Activated B cell treated with CpG ODN at 0.5 μM for 24 hours (primary cell): ENCODE measurements at regions not wholly inside any gene's neighbourhood (a gene's known extent, or its start where the extent isn't known, plus 50 kb on each side); places are given as distances from the start of the nearest gene placed in this dataset.

Source experiments
- ATAC-seq: fragments of 200-7000 bp; cut with Tn5 transposase; one replicate; pipeline ENCODE4 v1.10.0; 2021; ENCODE audit warnings: low read depth, mild to moderate bottlenecking, moderate library complexity
- CTCF ChIA-PET: fragments of 350-600 bp; sonication (Branson Sonifier 250); formaldehyde crosslinking; loops from one replicate; lab custom pipeline; 2021; ENCODE audit warnings: antibody characterized with exemption; lab: Charles Lee
- POLR2A ChIA-PET: fragments of 350-600 bp; sonication (Branson Sonifier 250); formaldehyde crosslinking; loops from one replicate; lab custom pipeline; 2021; ENCODE audit warnings: antibody characterized with exemption; lab: Charles Lee
- DNase-seq: peaks from one replicate; pipeline ENCODE4 v3.0.0; 2022
- H3K27ac Mint-ChIP-seq: one replicate; pipeline ENCODE4 v1.8.0; 2020; ENCODE audit warnings: mixed read lengths
- H3K27me3 Mint-ChIP-seq: one replicate; pipeline ENCODE4 v1.8.0; 2021; ENCODE audit warnings: mixed read lengths
- H3K36me3 Mint-ChIP-seq: one replicate; pipeline ENCODE4 v1.8.0; 2021; ENCODE audit warnings: low read depth, mixed read lengths
- H3K4me1 Mint-ChIP-seq: one replicate; pipeline ENCODE4 v1.8.0; 2021; ENCODE audit warnings: mixed read lengths
- H3K4me3 Mint-ChIP-seq: one replicate; pipeline ENCODE4 v1.8.0; 2020; ENCODE audit warnings: mild to moderate bottlenecking, mixed read lengths
- H3K9me3 Mint-ChIP-seq: one replicate; pipeline ENCODE4 v1.8.0; 2020; ENCODE audit warnings: mixed read lengths
- intact Hi-C: fragments of 100-400 bp; cut with micrococcal nuclease; formaldehyde crosslinking; loops from one replicate; pipeline ENCODE4 v1.15.1; 2024
- TF ChIP-seq, protein P1 (sequence below): fragments of 200-600 bp; IDR thresholded peaks from one replicate; pipeline ENCODE4 v1.8.0; 2022; ENCODE audit warnings: antibody characterized with exemption, mild to moderate bottlenecking

DNA sequence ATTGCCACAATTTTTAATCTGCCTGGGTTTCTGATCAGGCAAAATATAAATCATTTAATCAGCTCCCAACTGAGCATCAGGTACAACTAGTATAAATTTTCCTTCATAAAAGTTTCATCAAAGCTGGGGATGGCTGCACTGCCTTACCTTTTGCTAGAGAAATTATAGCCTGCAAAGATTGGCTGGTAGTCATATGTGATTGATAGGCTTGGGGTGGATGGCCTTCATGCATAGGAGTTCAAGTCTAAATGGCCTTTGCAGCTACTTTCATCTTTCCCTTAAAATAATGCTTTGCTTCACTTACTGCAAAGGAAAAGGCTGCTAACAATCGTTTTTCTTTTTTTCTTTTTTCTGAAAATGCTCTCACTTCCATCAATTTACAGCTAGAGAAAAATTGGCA lies 739.7 kb downstream of the CENPC start:
- ATAC-seq (no peak), DNase-seq (no peak)
- TF ChIP-seq, protein P1, sequence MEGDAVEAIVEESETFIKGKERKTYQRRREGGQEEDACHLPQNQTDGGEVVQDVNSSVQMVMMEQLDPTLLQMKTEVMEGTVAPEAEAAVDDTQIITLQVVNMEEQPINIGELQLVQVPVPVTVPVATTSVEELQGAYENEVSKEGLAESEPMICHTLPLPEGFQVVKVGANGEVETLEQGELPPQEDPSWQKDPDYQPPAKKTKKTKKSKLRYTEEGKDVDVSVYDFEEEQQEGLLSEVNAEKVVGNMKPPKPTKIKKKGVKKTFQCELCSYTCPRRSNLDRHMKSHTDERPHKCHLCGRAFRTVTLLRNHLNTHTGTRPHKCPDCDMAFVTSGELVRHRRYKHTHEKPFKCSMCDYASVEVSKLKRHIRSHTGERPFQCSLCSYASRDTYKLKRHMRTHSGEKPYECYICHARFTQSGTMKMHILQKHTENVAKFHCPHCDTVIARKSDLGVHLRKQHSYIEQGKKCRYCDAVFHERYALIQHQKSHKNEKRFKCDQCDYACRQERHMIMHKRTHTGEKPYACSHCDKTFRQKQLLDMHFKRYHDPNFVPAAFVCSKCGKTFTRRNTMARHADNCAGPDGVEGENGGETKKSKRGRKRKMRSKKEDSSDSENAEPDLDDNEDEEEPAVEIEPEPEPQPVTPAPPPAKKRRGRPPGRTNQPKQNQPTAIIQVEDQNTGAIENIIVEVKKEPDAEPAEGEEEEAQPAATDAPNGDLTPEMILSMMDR, result no peak
- POLR2A ChIA-PET, result no interaction called here
- H3K4me1 Mint-ChIP-seq, result no peaks in the 10 kb centered on the region
- H3K27ac Mint-ChIP-seq, result no peak overlapping the region
- no peak overlapping the region for H3K4me3 Mint-ChIP-seq
- H3K9me3 Mint-ChIP-seq, result no peaks in the 10 kb centered on the region
- H3K36me3 Mint-ChIP-seq, result no peaks in the 10 kb centered on the region
- intact Hi-C loops, result no loop called here
- CTCF ChIA-PET, result no interaction called here
- H3K27me3 Mint-ChIP-seq, result no peaks in the 10 kb centered on the region

DNA sequence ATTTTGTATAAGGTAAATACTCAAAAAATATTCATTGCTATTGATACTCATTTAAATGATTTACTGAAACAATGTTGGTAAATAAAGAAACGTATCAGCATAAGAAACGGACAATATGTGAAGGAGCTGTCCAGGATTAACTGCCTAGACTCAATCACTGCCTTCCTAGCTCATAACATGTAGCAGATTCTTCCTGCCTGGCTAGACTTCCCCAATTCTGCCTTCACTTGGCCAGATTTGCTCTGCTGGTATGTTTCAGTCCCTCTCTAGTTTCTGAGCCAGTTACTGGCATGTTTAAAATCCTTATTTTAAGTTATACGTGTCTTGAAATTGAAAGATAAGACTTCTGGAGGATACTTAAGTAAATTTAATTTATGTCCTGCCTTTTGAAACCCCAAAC lies 740.3 kb downstream of the CENPC start:
- Mint-ChIP-seq H3K36me3 (no peaks in the 10 kb centered on the region), H3K4me1 (no peaks in the 10 kb centered on the region), H3K9me3 (no peaks in the 10 kb centered on the region), H3K27ac (no peak overlapping the region), H3K27me3 (no peaks in the 10 kb centered on the region), H3K4me3 (no peak overlapping the region)
- TF ChIP-seq, protein P1, result no peak
- ATAC-seq (no peak), DNase-seq (no peak)
- intact Hi-C loops, result no loop called here
- ChIA-PET CTCF (no interaction called here), POLR2A (no interaction called here)

DNA sequence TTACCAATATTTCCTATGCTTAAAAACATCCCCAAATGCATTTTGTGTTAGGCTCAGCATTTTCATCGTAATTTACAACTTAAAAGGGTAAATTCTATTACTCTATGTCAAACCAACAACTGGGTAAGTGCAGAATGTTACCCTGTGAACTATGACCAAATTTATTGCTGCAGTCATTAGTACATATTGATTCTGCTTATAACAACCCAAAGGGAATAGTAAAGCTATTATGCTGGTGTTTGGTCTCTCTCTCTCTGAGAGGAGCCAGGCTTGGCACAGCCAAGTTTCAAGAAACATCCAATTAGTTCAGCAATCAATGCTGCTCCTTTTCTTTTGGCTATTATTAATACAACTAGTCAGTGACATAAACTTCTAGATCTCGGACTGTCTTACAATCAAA lies 747.7 kb downstream of the CENPC start:
- POLR2A ChIA-PET, result no interaction called here
- Mint-ChIP-seq H3K27ac (no peak overlapping the region), H3K27me3 (no peaks in the 10 kb centered on the region), H3K4me1 (no peaks in the 10 kb centered on the region), H3K9me3 (peaks cover 2% of the 10 kb centered on the region), H3K36me3 (no peaks in the 10 kb centered on the region), H3K4me3 (no peak overlapping the region)
- TF ChIP-seq, protein P1, result no peak
- CTCF ChIA-PET, result no interaction called here
- ATAC-seq, result no peak
- intact Hi-C loops, result no loop called here
- no peak for DNase-seq

DNA sequence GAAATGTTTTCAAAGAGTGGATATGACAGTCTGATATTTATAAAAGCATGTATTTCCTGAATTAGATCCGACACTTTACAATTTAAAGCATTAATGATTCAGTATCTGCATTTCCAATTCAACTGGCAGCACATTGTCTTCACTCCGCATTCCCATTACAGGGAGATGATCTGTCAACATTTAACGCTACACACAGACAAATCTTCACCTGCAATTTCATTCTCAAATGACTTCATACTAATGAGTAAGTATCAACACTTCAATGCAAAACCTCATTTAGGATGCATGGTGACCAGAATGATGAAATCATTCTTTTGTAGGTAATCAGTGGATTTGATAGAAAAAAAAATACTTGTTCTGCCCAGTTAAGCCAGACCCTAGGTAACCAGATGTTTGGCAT lies 749.6 kb downstream of the CENPC start:
- TF ChIP-seq, protein P1, result no peak
- ATAC-seq (no peak), DNase-seq (no peak)
- ChIA-PET POLR2A (no interaction called here), CTCF (no interaction called here)
- H3K9me3 Mint-ChIP-seq, result peaks cover 2% of the 10 kb centered on the region
- no peak overlapping the region for H3K27ac Mint-ChIP-seq
- H3K27me3 Mint-ChIP-seq, result no peaks in the 10 kb centered on the region
- intact Hi-C loops, result no loop called here
- no peak overlapping the region for H3K4me3 Mint-ChIP-seq
- H3K4me1 Mint-ChIP-seq, result no peaks in the 10 kb centered on the region
- no peaks in the 10 kb centered on the region for H3K36me3 Mint-ChIP-seq

DNA sequence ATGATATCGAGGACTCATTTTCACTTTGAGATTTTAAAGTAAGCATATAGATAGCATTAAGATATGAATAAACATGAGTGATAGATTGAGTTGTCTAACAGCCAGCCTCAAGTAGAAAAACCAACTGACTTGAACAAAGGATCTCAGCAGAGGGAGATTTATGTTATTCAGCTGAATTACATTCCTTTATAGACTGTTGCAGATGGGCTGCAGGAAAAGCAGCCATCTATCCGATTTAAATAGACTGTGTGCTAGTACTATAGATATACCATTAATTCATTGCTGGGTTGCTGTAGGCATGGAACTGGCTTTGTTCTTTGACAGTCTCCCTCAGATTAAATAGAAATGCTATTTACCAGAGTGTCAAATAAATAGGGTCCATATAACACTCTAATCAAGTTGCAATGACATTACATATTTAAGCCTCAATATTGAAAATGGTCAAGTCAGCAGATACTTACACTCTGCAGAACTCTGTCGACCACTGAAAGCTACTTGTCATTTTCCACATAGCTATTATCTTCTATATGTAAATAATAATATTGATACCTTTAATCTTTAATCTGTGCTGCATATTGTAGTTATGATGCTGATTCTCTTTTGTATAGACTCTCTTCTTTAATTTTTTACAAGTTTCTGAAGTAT lies 750.8 kb downstream of the CENPC start:
- DNase-seq, result no peak
- CTCF ChIA-PET, result no interaction called here
- H3K9me3 Mint-ChIP-seq, result peaks cover 2% of the 10 kb centered on the region
- H3K27me3 Mint-ChIP-seq, result no peaks in the 10 kb centered on the region
- H3K27ac Mint-ChIP-seq, result no peak overlapping the region
- ATAC-seq, result no peak
- no peaks in the 10 kb centered on the region for H3K36me3 Mint-ChIP-seq
- H3K4me3 Mint-ChIP-seq, result no peak overlapping the region
- intact Hi-C loops, result no loop called here
- TF ChIP-seq, protein P1, result no peak
- no peaks in the 10 kb centered on the region for H3K4me1 Mint-ChIP-seq
- POLR2A ChIA-PET, result no interaction called here
